H9 (cell line): ENCODE measurements at regions not wholly inside any gene's neighbourhood (a gene's known extent, or its start where the extent isn't known, plus 50 kb on each side); places are given as distances from the start of the nearest gene placed in this dataset.

Experiments used
- DNase-seq: peaks from one replicate; pipeline ENCODE4 v3.0.0-alpha.2; 2017
- H2AFZ ChIP-seq: one replicate; pipeline ENCODE4 v1.6.1; 2013; ENCODE audit warnings: mild to moderate bottlenecking, low read length, control low read depth, moderate library complexity
- H2AK5ac ChIP-seq: 2 replicates; pipeline ENCODE4 v1.6.1; 2013; ENCODE audit warnings: low read length, control low read depth, mixed read lengths; ENCODE audit not compliant: insufficient read length
- H2BK120ac ChIP-seq: one replicate; pipeline ENCODE4 v1.6.1; 2013; ENCODE audit warnings: low read depth, mild to moderate bottlenecking, low read length, control low read depth, inconsistent platforms; ENCODE audit not compliant: poor library complexity, severe bottlenecking
- H2BK12ac ChIP-seq: 2 replicates; pipeline ENCODE4 v1.6.1; 2013; ENCODE audit warnings: low read length, control low read depth, mixed read lengths, low read depth; ENCODE audit not compliant: insufficient read length
- H2BK15ac ChIP-seq: 2 replicates; pipeline ENCODE4 v1.6.1; 2013; ENCODE audit warnings: low read depth, low read length, control low read depth
- H2BK20ac ChIP-seq: one replicate; pipeline ENCODE4 v1.6.1; 2013; ENCODE audit warnings: low read depth, mild to moderate bottlenecking, low read length, control low read depth, inconsistent platforms; ENCODE audit not compliant: poor library complexity, severe bottlenecking
- H2BK5ac ChIP-seq: 2 replicates; pipeline ENCODE4 v1.6.1; 2013; ENCODE audit warnings: low read length, control low read depth, mixed read lengths; ENCODE audit not compliant: insufficient read length
- H3K14ac ChIP-seq: 2 replicates; pipeline ENCODE4 v1.6.1; 2013; ENCODE audit warnings: low read length, control low read depth; ENCODE audit not compliant: insufficient read depth
- H3K18ac ChIP-seq: 2 replicates; pipeline ENCODE4 v1.6.1; 2013; ENCODE audit warnings: low read depth, mild to moderate bottlenecking, mixed read lengths, low read length, control low read depth; ENCODE audit not compliant: insufficient read length
- H3K23ac ChIP-seq: 2 replicates; pipeline ENCODE4 v1.6.1; 2013; ENCODE audit warnings: low read length, control low read depth, mixed read lengths, low read depth; ENCODE audit not compliant: insufficient read length
- H3K23me2 ChIP-seq: 2 replicates; pipeline ENCODE4 v1.6.1; 2013; ENCODE audit warnings: low read depth, mild to moderate bottlenecking, mixed read lengths, low read length, control low read depth; ENCODE audit not compliant: insufficient read length, poor library complexity, severe bottlenecking
- H3K27ac ChIP-seq: 2 replicates; pipeline ENCODE4 v1.5.1; 2013; ENCODE audit warnings: low read length, control low read depth, mixed read lengths, low read depth; ENCODE audit not compliant: insufficient read length
- H3K27me3 ChIP-seq: 2 replicates; pipeline ENCODE4 v1.6.1; 2013; ENCODE audit warnings: low read length, control low read depth, inconsistent platforms; ENCODE audit not compliant: insufficient read depth
- H3K4ac ChIP-seq: 2 replicates; pipeline ENCODE4 v1.6.1; 2013; ENCODE audit warnings: low read depth, mild to moderate bottlenecking, control low read depth, inconsistent platforms, low read length, moderate library complexity
- H3K4me1 ChIP-seq: 2 replicates; pipeline ENCODE4 v1.6.1; 2013; ENCODE audit warnings: low read length, control low read depth, inconsistent platforms; ENCODE audit not compliant: insufficient read depth
- H3K4me2 ChIP-seq: 2 replicates; pipeline ENCODE4 v1.6.1; 2013; ENCODE audit warnings: low read length, control low read depth, mixed read lengths; ENCODE audit not compliant: insufficient read length, insufficient read depth
- H3K56ac ChIP-seq: 2 replicates; pipeline ENCODE4 v1.6.1; 2013; ENCODE audit warnings: low read depth, mild to moderate bottlenecking, mixed read lengths, low read length, control low read depth; ENCODE audit not compliant: insufficient read length
- H3K79me1 ChIP-seq: 2 replicates; pipeline ENCODE4 v1.6.1; 2013; ENCODE audit warnings: low read depth, mild to moderate bottlenecking, moderate library complexity, low read length, control low read depth, inconsistent platforms; ENCODE audit not compliant: insufficient read depth, poor library complexity, severe bottlenecking
- H3K79me2 ChIP-seq: 2 replicates; pipeline ENCODE4 v1.6.1; 2013; ENCODE audit warnings: low read length, control low read depth, inconsistent platforms; ENCODE audit not compliant: insufficient read depth
- H3K9ac ChIP-seq: 2 replicates; pipeline ENCODE4 v1.6.1; 2013; ENCODE audit warnings: low read length, control low read depth, mixed read lengths; ENCODE audit not compliant: insufficient read length; ENCODE audit errors: extremely low read depth
- H3K9me3 ChIP-seq: one replicate; pipeline ENCODE4 v1.6.1; 2013; ENCODE audit warnings: low read depth, low read length, inconsistent platforms; ENCODE audit not compliant: control insufficient read depth
- H3T11ph ChIP-seq: one replicate; pipeline ENCODE4 v1.6.1; 2013; ENCODE audit warnings: mild to moderate bottlenecking, low read length, control low read depth, inconsistent platforms
- H4K20me1 ChIP-seq: one replicate; pipeline ENCODE4 v1.6.1; 2013; ENCODE audit not compliant: control insufficient read depth, insufficient read length, insufficient read depth
- H4K5ac ChIP-seq: 2 replicates; pipeline ENCODE4 v1.6.1; 2013; ENCODE audit warnings: low read depth, mild to moderate bottlenecking, mixed read lengths, low read length, control low read depth; ENCODE audit not compliant: insufficient read length
- H4K8ac ChIP-seq: replicated peaks from 2 replicates; pipeline ENCODE4 v1.6.1; 2013; ENCODE audit warnings: low read length, control low read depth, mixed read lengths, low read depth; ENCODE audit not compliant: insufficient read length
- H4K91ac ChIP-seq: 2 replicates; pipeline ENCODE4 v1.6.1; 2013; ENCODE audit warnings: low read depth, mild to moderate bottlenecking, moderate library complexity, mixed read lengths, low read length, control low read depth; ENCODE audit not compliant: insufficient read length
- H3K27ac Mint-ChIP-seq, 3 experiments: 2 replicates in 2 of 3; 3 replicates in 1 of 3; pipeline ENCODE4 v1.8.0; 2020 to 2021; ENCODE audit warnings: mixed read lengths in 3 of 3, mild to moderate bottlenecking in 1 of 3, moderate library complexity in 1 of 3
- H3K27me3 Mint-ChIP-seq: 2 replicates; pipeline ENCODE4 v1.8.0; 2021; ENCODE audit warnings: low read depth, mild to moderate bottlenecking, moderate library complexity, mixed read lengths
- H3K36me3 Mint-ChIP-seq, 3 experiments: 2 replicates in 2 of 3; 3 replicates in 1 of 3; pipeline ENCODE4 v1.8.0; 2020 to 2021; ENCODE audit warnings: low read depth in 3 of 3, mixed read lengths in 3 of 3; ENCODE audit not compliant: insufficient read depth in 1 of 3
- H3K4me1 Mint-ChIP-seq, 2 experiments: 2 replicates each; pipeline ENCODE4 v1.8.0; 2020; ENCODE audit warnings: mixed read lengths in 2 of 2
- H3K4me3 Mint-ChIP-seq, 2 experiments: 2 replicates in 1 of 2; 3 replicates in 1 of 2; pipeline ENCODE4 v1.8.0; 2020 to 2021; ENCODE audit warnings: mild to moderate bottlenecking in 2 of 2, mixed read lengths in 2 of 2, moderate library complexity in 1 of 2
- H3K9me3 Mint-ChIP-seq, 2 experiments: 2 replicates in 1 of 2; 3 replicates in 1 of 2; pipeline ENCODE4 v1.8.0; 2020; ENCODE audit warnings: mild to moderate bottlenecking in 2 of 2, mixed read lengths in 2 of 2, moderate library complexity in 1 of 2
- CTCF ChIP-seq: fragments of 200-600 bp; sonication (generic); conservative IDR thresholded peaks from 3 replicates; pipeline ENCODE4 v1.8.0; 2021; ENCODE audit warnings: antibody characterized with exemption, mild to moderate bottlenecking
- WGBS: extraction: QIAGEN DNeasy Blood & Tissue Kit; methylation state at CpG from one replicate; pipeline ENCODE4 v1.1.7; 2013; ENCODE audit warnings: missing lambda C conversion rate, low lambda C conversion rate, mixed read lengths; ENCODE audit not compliant: insufficient read length; ENCODE audit errors: extremely low coverage; 5-methylcytosine and 5-hydroxymethylcytosine counted together

DNA sequence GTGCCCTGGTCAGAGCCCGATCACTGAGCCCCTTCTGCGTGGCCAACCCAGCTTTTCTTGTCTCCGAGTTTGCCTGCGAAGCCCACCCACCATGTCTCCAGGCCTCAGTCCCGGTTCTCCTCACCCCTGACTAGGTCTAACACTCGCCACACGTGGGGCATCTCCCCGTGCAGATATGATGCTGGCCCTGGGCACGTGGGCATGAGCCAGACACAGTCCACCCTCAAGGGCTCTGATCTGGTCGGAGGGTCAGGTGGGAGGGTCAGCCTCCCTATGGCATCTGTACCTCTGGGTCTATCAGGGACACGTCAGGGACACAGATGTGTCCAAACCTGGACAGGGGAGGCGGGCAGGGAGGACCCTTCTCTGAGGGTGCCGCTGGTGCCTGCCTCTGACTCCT, 95.4 kb downstream of the RHOB start:
- Histone ChIP-seq H3K27me3 (no peaks in the 10 kb centered on the region), H3K18ac (no peak overlapping the region), H3K4me2 (no peak overlapping the region), H2AFZ (no peak overlapping the region), H3K14ac (no peak overlapping the region; the same call in 1 of the 2 replicates), H3K79me2 (no peaks in the 10 kb centered on the region), H3K23me2 (no peaks in the 10 kb centered on the region), H3K27ac (no peak overlapping the region), H3K9me3 (no peaks in the 10 kb centered on the region), H4K5ac (no peak overlapping the region), H4K20me1 (no peaks in the 10 kb centered on the region), H2AK5ac (no peak overlapping the region), H3T11ph (no peak overlapping the region), H3K56ac (no peak overlapping the region), H3K9ac (no peak overlapping the region), H3K4ac (no peak overlapping the region), H2BK15ac (no peak overlapping the region), H2BK20ac (no peak overlapping the region), H3K23ac (no peak overlapping the region), H4K8ac (no peak overlapping the region), H4K91ac (no peak overlapping the region), H2BK120ac (no peak overlapping the region), H3K79me1 (no peaks in the 10 kb centered on the region), H2BK5ac (no peak overlapping the region), H2BK12ac (no peak overlapping the region), H3K4me1 (peaks cover 9% of the 10 kb centered on the region; the same call in 1 of the 2 replicates)
- no peak for DNase-seq
- H3K36me3 Mint-ChIP-seq, result peaks cover 0 to 3% (median 2%) of the 10 kb centered on the region in 3 experiments; a peak in 3 of 7 replicates
- peaks cover 3 to 7% of the 10 kb centered on the region in 2 experiments; a peak in 3 of 5 replicates for H3K9me3 Mint-ChIP-seq
- no peak overlapping the region for H3K27ac Mint-ChIP-seq
- H3K27me3 Mint-ChIP-seq, result peaks cover 25% of the 10 kb centered on the region
- no CpG with 5 or more reads among the region's 13 CpGs for WGBS
- peaks cover 40 to 45% of the 10 kb centered on the region in 2 experiments for H3K4me1 Mint-ChIP-seq
- no peak for TF ChIP-seq CTCF
- H3K4me3 Mint-ChIP-seq, result no peak overlapping the region
